ENCODE measurements at regions not wholly inside any gene's neighbourhood (a gene's known extent, or its start where the extent isn't known, plus 50 kb on each side); places are given as distances from the start of the nearest gene placed in this dataset.
"Not testable (repeated sequence)": the region's sequence is repeated elsewhere in the genome, so short reads cannot be mapped to it uniquely, and the experiment has no call there.

GRCh38 chr2:109669731-109670130 is 55.6 kb downstream of the SOWAHC start:
- no peak for DNase-seq

DNA sequence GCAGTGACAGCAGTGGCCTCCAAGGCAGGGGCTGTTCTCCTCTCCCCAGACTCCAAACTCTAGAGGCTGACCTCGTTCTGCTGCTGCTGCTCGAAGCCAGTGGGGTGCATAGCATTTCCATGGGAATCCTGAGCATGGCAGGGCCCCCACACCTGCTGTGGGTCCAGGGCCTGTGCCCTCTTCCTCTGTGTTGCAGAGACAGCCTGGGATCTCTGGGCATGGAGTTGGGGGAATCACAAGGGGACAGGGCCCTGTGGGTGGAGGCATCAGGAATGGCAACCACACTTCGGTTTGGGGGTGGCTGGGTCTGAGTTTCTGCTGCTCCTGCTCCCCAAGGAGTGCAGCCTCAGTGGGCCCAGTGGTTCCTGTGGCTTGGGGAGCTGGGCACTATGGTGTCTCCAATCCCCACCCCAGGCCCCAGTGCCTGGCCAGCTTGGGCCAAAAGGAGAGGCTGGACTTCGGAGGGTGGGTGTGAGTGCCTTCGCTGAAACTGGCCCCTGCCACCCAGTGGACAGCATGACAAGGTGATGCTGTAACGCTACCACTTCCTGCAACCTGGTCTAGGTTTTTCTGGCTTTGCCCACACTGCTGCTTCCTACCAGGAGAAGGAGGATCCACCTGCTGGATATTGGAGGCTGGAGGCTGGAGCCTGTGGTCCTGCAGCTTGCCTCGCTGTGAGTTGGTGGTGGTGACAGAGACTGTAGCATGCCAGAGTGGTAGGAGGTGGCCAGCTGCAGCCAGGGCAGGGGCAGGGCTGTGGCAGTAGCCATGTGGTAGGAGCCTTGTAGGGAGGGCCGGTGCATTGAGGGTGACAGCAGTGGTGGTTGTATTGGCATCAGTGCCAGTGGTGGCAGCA is 56.6 kb downstream of the SOWAHC start:
- no peak for DNase-seq

DNA sequence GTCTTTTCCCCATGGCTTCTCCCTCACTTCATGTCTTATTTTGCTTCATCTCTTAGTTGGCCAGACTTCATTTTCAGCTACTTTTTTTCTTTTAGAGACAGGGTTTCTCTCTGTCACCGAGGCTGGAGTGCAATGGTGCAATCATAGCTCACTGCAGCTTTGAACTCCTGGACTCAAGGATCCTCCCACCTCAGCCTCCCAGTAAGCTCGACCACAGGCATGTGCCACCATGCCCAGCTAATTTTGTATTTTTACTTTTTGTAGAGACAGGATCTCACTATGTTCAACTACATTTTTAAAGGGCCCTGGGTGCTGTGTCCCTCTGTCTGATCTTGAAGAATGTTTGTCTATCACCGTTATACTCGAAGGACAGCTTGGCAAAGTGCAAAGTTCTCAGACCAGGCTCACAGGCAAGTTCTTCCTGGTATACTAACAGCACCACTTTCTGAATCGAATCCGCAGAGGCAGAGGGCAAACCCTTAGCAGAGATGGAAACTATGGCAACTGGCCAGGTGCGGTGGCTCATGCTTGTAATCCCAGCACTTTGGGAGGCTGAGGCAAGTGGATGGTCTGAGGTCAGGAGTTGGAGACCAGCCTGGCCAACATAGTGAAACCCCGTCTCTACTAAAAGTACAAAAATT is 60.9 kb downstream of the SOWAHC start:
- no peak for DNase-seq

DNA sequence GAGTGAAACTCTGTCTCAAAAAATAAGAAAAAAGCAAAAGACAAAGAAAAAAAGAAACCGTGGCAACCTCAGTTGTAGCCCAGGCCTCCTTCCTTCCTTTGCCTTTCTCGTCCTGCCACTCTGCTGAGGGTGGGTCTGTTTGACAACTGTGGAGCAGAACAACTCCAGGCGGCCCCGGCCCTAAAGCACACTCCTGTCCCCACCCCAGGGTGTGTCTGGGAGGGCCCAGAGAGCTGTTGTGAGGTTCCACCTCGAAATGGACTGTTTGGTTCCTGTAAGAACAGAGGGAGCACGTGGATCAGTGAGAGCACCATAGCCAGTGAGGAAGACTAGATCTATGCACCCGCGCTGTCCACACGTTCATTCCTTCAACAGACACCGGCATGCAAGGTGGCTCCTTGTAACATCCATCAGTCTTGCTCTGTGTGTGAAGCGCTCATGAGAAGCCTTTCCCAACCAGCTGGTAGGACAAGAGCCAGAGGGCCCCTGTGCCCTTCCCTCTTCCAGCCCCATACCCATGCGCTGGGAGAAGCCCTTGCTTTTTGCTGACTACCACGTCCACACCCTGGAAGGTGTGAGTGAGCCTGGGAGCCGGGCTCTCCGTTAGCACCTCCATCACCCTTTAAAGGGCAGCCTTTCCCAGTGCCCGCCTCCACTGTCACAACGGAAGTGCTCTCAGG is 61.6 kb downstream of the SOWAHC start:
- DNase-seq: no peak

DNA sequence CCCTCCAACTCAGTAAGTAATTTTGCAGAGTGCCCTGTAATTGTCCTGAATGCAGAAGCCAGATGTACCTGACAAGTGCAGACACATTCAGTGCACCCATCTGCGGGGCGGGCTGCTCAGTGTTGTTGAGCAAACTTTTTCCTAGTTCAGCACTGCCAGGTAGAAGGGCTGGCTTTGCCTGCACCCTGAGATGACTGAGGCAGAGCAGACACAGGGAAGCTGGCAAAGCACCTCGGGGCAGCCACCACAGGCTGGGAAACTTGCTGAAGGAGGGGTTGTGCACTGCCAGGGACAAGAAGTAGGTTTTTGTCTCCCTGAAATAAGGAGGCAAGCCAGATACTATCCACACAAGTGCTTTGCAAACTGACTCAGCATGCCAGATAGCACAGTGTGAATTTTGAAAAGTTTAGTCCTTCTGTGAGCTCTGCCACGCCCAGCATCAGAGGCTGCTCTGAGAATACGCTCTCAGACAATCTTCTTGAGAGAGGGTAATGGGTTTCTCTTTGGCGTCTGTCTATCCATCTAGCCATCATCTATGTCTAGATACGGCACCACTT is 62.3 kb downstream of the SOWAHC start:
- DNase-seq: no peak

- DNase-seq: not testable (repeated sequence)
Observed at GRCh38 chr2:109677121-109677731, 63.1 kb downstream of the SOWAHC start.

DNA sequence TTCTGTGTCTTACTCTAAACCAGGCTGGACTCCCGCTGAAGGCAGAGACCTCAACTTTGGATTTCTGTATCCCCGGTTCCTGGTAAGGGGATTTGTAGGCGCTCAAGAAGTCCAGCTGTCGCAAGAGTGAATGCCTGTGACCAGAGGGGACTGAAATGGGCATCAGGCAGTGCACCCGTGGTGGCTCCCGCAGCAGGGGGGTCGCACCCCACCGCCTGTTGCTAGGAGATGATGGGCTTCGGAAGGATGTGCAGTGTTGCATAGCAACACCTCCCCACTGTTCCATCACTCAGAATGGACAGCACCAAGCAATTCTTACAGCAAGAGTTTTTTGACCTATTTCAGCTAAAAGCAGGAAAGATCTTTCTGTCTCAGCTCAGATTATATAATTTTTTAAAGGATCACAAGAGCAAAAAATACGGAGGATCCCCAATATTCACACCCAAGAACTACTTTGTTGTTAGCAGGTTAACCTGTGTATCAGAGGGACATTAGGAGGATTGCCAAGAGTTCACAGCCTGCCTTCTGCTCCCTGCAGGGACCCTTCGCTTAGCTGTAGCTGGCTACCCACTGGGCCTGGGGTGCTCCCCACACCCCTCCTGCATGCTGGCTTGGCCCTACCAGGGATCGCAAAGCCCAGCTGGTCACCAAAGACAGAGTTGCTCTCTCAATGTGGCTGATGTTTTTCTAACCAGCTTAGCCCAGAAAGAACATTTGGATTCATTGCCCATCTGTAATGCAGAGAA is 63.8 kb downstream of the SOWAHC start:
- DNase-seq: no peak

DNA sequence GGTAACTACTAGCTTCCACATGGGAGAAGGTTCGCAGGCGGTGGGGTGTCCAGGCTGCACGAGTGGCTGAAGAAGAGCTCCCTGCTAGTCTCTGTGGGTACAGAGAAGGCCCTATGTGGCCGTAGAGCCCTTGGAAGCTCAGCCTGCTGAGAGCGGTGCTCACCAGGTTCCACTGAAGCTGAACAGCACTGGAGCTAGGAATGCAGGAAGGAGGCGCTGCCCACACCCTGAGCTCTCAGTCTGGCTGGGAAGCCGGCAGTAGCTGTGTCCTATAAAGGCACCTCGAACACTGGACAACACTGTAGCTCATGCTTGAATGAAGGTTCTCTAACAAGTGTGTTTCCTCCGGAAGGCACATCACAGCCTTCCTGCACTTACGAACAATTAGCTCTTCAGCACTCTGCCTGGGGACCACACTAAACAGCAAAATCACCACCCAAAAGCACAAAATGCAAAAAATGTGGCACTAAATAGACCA is 64.6 kb downstream of the SOWAHC start:
- DNase-seq: not testable (repeated sequence)

- no peak for DNase-seq
Observed at GRCh38 chr2:109679225-109679624, 65.1 kb downstream of the SOWAHC start.

GRCh38 chr2:109679626-109680025 is 65.5 kb downstream of the SOWAHC start:
- no peak for DNase-seq

- no peak for DNase-seq
Observed at GRCh38 chr2:109680523-109681297, 66.5 kb downstream of the SOWAHC start.

GRCh38 chr2:109681633-109682380 is 67.6 kb downstream of the SOWAHC start:
- no peak for DNase-seq

DNA sequence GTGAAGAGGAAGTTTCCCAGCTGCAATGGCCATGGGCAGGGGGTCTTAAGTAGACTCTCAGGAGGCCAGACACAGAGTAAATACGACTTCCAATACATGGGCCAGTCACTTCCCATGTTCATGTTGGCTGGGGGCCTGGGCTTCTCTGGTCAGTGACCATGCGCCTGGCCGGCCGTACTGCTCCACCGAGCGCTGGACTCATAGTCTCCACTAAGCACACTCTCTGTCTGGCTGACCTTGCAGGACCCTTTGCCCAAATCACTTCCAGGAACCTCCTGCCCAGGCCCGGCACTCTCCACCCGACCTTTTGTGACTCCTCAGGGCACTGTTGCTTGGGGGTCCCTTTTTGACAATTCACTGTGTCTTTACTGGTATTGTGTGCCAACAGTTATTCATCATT is 69.3 kb downstream of the SOWAHC start:
- DNase-seq: no peak

DNA sequence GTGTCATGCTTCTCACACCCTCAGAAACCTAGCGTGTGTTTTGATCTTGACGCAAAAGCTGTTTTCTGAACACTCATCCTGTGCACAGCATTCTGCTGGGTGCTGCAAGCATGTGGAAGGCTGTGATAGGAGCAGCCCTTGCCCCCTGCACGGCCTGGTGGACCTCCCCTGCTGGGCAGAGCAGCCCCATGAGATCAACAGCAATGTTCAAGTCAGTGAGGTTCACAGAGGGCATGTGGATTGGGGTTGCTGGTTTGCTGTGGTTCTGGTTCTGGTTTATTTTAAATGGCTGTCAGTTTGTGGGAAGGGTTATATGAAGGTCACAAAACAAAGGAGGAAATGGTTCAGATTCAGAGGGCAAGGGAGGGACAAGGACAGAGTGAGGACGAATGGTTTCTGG is 71.3 kb downstream of the SOWAHC start:
- no peak for DNase-seq

GRCh38 chr2:109686921-109687320 is 72.8 kb downstream of the SOWAHC start:
- DNase-seq: no peak

DNA sequence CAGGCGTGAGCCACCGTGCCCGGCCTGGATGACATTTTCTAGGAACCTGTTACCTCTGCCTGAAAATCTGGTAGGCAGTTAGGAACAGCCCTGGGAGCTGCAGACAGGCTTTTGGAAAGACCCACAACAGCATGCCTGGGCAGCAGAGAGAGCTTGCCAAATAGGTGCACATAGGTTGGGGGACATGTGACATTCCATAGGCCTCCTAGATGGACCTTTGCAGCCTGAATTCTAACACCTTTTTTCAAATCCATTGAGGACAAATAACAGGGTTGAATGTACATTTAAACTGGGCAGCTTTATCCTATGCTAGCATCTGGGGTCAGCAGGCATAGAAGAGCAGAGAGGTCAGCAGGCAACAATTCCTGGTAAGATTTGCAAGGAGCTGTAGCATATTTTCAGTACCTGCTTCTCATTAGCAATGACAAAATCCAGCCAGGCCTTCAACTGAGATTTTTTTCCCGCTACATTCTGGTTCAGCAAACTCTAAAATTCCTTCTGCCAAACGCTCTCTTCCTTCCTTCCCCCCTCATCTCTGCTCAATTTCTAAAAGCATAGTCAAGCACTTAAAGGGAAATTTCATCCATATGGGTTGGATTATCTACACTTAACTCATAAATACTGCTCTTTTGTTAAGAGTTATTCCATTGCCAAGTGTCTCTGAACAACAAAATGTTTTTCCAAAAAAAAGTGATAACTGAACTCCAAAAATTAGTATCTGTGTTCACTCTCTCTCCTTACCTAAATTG is 75.2 kb downstream of the SOWAHC start:
- no peak for DNase-seq

DNA sequence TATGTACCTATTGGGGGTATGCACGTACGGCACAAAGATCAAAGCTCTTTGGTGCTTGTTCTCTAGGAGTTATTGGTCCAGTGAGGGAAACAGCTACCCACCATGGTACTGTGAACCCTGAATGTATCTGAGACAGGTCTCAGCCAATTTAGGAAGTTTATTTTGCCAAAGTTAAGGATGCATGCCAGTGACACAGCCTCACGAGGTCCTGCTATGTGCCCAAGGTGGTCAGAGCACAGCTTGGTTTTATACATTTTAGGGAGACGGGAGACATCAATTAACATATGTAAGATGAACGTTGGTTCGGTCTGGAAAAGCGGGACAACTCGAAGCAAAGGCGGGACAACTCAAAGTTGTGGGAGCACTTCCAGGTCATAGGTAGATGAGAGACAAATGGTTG is 75.8 kb downstream of the SOWAHC start:
- no peak for DNase-seq

DNA sequence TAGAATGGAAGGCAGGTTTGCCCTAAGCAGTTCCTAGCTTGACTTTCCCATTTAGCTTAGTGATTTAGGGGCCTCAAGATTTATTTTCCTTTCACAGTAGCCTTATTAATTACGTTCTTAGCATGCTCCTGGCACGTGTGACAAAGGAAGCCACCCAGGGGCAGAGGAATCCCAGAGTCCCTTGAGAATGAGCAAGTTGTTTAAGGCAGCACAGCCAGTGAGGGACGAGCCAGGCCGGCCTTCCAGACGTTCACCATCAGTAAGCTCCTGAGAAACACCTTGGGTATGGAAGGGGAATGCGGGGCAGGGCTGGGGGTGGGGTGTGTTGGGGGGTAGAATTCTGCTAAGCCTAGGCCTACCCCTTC is 76.3 kb downstream of the SOWAHC start:
- no peak for DNase-seq

GRCh38 chr2:109690822-109691541 is 76.8 kb downstream of the SOWAHC start:
- no peak for DNase-seq

Data from activated CD4-positive, alpha-beta T cell treated with anti-CD3 and anti-CD28 coated beads, Interleukin-2, amount 50 U/mL, for 48 hours (primary cell).